Caco-2 (cell line): ENCODE measurements at regions not wholly inside any gene's neighbourhood (a gene's known extent, or its start where the extent isn't known, plus 50 kb on each side); places are given as distances from the start of the nearest gene placed in this dataset.

Source experiments
- BruUV-seq: library from RNA; stranded (reverse); fragments of 400-500 nt; replicated peaks from 2 replicates; lab custom pipeline; 2021; lab: Mats Ljungman, UMichigan
- CTCF ChIA-PET: fragments of 300-600 bp; sonication (Branson Sonifier 250); formaldehyde crosslinking; loops from one replicate; lab custom pipeline; 2022; ENCODE audit warnings: antibody characterized with exemption; lab: Charles Lee
- POLR2A ChIA-PET: fragments of 300-600 bp; sonication (Branson Sonifier 250); formaldehyde crosslinking; loops from one replicate; lab custom pipeline; 2022; ENCODE audit warnings: antibody characterized with exemption; lab: Charles Lee
- DNase-seq, 2 experiments: peaks; one replicate each; pipeline versions ENCODE4 v3.0.0 to v3.0.0-alpha.2; 2020 to 2022
- H3K27me3 ChIP-seq: replicated peaks from 2 replicates; pipeline ENCODE4 v1.6.0; 2011; ENCODE audit warnings: low read length; ENCODE audit not compliant: control insufficient read depth, insufficient read depth
- H3K36me3 ChIP-seq: 2 replicates; pipeline ENCODE4 v1.5.1; 2011; ENCODE audit warnings: low read length; ENCODE audit not compliant: control insufficient read depth, insufficient read depth
- H3K4me1 ChIP-seq: fragments of 250-450 bp; sonication (Bioruptor Pico); 2 replicates; pipeline ENCODE4 v1.5.1; 2020; ENCODE audit warnings: mild to moderate bottlenecking
- H3K4me3 ChIP-seq: 2 replicates; pipeline ENCODE4 v1.5.1; 2011; ENCODE audit warnings: low read depth, mild to moderate bottlenecking, control low read depth, low read length
- H3K9me3 ChIP-seq: fragments of 250-450 bp; sonication (Bioruptor Pico); 2 replicates; pipeline ENCODE4 v1.5.1; 2020; ENCODE audit warnings: mild to moderate bottlenecking, moderate library complexity
- H3K27ac Mint-ChIP-seq: one replicate; pipeline ENCODE4 v1.8.0; 2022; ENCODE audit warnings: mixed read lengths; ENCODE audit not compliant: unreplicated experiment
- H3K27me3 Mint-ChIP-seq: one replicate; pipeline ENCODE4 v1.8.0; 2022; ENCODE audit warnings: mixed read lengths; ENCODE audit not compliant: insufficient read depth, unreplicated experiment
- H3K36me3 Mint-ChIP-seq: one replicate; pipeline ENCODE4 v1.8.0; 2022; ENCODE audit warnings: mild to moderate bottlenecking, mixed read lengths; ENCODE audit not compliant: insufficient read depth, unreplicated experiment
- H3K4me1 Mint-ChIP-seq: one replicate; pipeline ENCODE4 v1.8.0; 2022; ENCODE audit warnings: low read depth, mixed read lengths; ENCODE audit not compliant: unreplicated experiment
- H3K4me3 Mint-ChIP-seq: one replicate; pipeline ENCODE4 v1.8.0; 2022; ENCODE audit warnings: mild to moderate bottlenecking, moderate library complexity, mixed read lengths; ENCODE audit not compliant: unreplicated experiment
- H3K9me3 Mint-ChIP-seq: one replicate; pipeline ENCODE4 v1.8.0; 2022; ENCODE audit warnings: mixed read lengths; ENCODE audit not compliant: unreplicated experiment
- intact Hi-C: fragments of 100-400 bp; cut with micrococcal nuclease; formaldehyde crosslinking; loops from one replicate; pipeline ENCODE4 v1.10.0; 2022; ENCODE audit not compliant: unreplicated experiment
- TF ChIP-seq, protein P1 (sequence below), 2 experiments: fragments of 200-600 bp in 1 of 2; IDR thresholded peaks; 1 replicate in 1 of 2; 2 replicates in 1 of 2; pipeline versions ENCODE4 v1.5.1 to v1.8.0; 2011 to 2022; ENCODE audit warnings: antibody characterized with exemption in 1 of 2, control low read depth in 1 of 2, inconsistent platforms in 1 of 2, low read depth in 1 of 2, low read length in 1 of 2, mild to moderate bottlenecking in 1 of 2, moderate library complexity in 1 of 2; ENCODE audit not compliant: insufficient read depth in 1 of 2, severe bottlenecking in 1 of 2, unreplicated experiment in 1 of 2

DNA sequence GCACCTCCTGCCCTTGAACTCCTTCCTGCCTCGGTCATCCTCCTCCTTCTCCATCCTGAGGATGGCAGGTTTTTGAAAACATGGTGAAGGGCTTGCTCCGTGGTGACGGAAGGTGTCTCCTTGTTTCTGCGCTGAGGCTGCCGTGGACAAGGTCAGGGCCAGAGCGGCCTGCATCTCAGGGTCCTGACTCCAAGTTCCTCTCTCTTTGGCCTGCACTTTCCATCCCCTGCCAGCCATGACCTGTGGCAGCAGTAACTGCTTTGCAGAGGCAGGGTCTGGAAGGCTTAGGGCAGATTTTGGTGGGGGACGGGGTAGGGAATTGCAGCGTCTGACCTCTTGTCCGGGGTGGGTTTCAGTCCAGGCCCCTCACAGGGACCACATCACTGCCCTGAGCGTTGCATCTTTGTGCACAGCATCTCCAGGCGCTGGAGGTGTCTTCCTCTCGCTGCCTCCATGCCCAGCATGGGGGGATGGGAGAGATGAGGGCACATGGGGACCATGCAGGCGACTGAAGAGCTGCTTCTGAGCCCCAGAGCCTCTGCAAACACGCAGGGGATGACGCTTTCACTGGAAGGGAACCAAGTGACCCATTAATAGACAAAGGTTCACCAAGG lies 216.8 kb downstream of the TEX29 start:
- TF ChIP-seq, protein P1, sequence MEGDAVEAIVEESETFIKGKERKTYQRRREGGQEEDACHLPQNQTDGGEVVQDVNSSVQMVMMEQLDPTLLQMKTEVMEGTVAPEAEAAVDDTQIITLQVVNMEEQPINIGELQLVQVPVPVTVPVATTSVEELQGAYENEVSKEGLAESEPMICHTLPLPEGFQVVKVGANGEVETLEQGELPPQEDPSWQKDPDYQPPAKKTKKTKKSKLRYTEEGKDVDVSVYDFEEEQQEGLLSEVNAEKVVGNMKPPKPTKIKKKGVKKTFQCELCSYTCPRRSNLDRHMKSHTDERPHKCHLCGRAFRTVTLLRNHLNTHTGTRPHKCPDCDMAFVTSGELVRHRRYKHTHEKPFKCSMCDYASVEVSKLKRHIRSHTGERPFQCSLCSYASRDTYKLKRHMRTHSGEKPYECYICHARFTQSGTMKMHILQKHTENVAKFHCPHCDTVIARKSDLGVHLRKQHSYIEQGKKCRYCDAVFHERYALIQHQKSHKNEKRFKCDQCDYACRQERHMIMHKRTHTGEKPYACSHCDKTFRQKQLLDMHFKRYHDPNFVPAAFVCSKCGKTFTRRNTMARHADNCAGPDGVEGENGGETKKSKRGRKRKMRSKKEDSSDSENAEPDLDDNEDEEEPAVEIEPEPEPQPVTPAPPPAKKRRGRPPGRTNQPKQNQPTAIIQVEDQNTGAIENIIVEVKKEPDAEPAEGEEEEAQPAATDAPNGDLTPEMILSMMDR (IDR thresholded peaks at IDR 0.05; ENCODE audit: insufficient read depth in 1 of 2, low read depth in 1 of 2, low read length in 1 of 2, severe bottlenecking in 1 of 2, unreplicated experiment in 1 of 2) = no peak
- no peak for DNase-seq
- BruUV-seq = no TSS peak
- Mint-ChIP-seq H3K36me3 (no peaks in the 10 kb centered on the region), H3K27ac (no peak overlapping the region), H3K27me3 (peaks cover 49% of the 10 kb centered on the region), H3K9me3 (no peaks in the 10 kb centered on the region), H3K4me1 (no peaks in the 10 kb centered on the region), H3K4me3 (no peak overlapping the region)
- no peaks in the 10 kb centered on the region for H3K4me1 ChIP-seq
- CTCF ChIA-PET = no interaction called here
- no peaks in the 10 kb centered on the region for H3K9me3 ChIP-seq
- POLR2A ChIA-PET = no interaction called here
- intact Hi-C loops = no loop called here
- no peaks in the 10 kb centered on the region for H3K36me3 ChIP-seq
- no peak overlapping the region for H3K4me3 ChIP-seq
- peaks cover 2% of the 10 kb centered on the region; the same call in 1 of the 2 replicates for H3K27me3 ChIP-seq

GRCh38 chr13:111537843-111538499 lies 217.5 kb downstream of the TEX29 start:
- CTCF ChIA-PET = no interaction called here
- no TSS peak for BruUV-seq

DNA sequence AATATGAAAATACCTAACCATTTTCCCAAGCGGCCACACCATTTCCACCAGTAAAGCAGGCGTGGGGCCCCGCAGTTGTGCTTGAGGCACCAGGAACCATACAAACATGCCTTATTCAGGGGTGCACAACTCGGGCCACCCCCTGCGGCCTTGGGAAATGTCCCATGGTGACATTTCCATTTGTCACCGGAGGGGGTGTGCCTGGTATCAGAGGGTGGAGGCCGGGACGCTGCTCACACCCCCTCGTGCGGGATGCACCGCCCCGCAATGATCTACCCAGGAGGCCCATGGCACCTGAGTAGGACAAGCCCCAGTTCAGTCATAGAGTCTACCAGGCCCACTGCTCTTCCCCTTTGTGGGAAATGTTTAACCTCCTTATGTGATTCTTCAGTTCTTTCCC lies 218.8 kb downstream of the TEX29 start:
- Mint-ChIP-seq H3K27me3 (peaks cover 44% of the 10 kb centered on the region), H3K27ac (no peak overlapping the region), H3K4me3 (no peak overlapping the region), H3K36me3 (no peaks in the 10 kb centered on the region), H3K9me3 (peaks cover 3% of the 10 kb centered on the region), H3K4me1 (no peaks in the 10 kb centered on the region)
- POLR2A ChIA-PET = no interaction called here
- TF ChIP-seq, protein P1 (IDR thresholded peaks at IDR 0.05; ENCODE audit: insufficient read depth in 1 of 2, low read depth in 1 of 2, low read length in 1 of 2, severe bottlenecking in 1 of 2, unreplicated experiment in 1 of 2) = no peak
- no peak for DNase-seq
- H3K27me3 ChIP-seq = peaks cover 2% of the 10 kb centered on the region; the same call in 1 of the 2 replicates
- no peak overlapping the region for H3K4me3 ChIP-seq
- CTCF ChIA-PET = interaction anchor here (0.5 to 0.6 kb wide), 2 partner anchors 110 to 406 kb away, joined by 3 to 4 read pairs; no protein-coding TSS in a partner anchor
- no TSS peak for BruUV-seq
- H3K36me3 ChIP-seq = no peaks in the 10 kb centered on the region
- intact Hi-C loops = no loop called here
- H3K9me3 ChIP-seq = no peaks in the 10 kb centered on the region
- H3K4me1 ChIP-seq = no peaks in the 10 kb centered on the region

More at GRCh38 chr13:111537843-111538499, 217.5 kb downstream of the TEX29 start:
- TF ChIP-seq, protein P1 (IDR thresholded peaks at IDR 0.05; ENCODE audit: insufficient read depth in 1 of 2, low read depth in 1 of 2, low read length in 1 of 2, severe bottlenecking in 1 of 2, unreplicated experiment in 1 of 2) = no peak
- intact Hi-C loops = no loop called here
- H3K4me1 ChIP-seq = no peaks in the 10 kb centered on the region
- Mint-ChIP-seq H3K4me1 (no peaks in the 10 kb centered on the region), H3K36me3 (no peaks in the 10 kb centered on the region), H3K27ac (no peak overlapping the region), H3K4me3 (no peak overlapping the region), H3K27me3 (peaks cover 49% of the 10 kb centered on the region), H3K9me3 (no peaks in the 10 kb centered on the region)
- H3K36me3 ChIP-seq = no peaks in the 10 kb centered on the region
- no peaks in the 10 kb centered on the region for H3K9me3 ChIP-seq
- peaks cover 2% of the 10 kb centered on the region; the same call in 1 of the 2 replicates for H3K27me3 ChIP-seq
- DNase-seq = no peak
- no peak overlapping the region for H3K4me3 ChIP-seq
- POLR2A ChIA-PET = no interaction called here
